Neutrophil (primary cell): ENCODE measurements at regions not wholly inside any gene's neighbourhood (a gene's known extent, or its start where the extent isn't known, plus 50 kb on each side); places are given as distances from the start of the nearest gene placed in this dataset.

Experiments used
- H3K27ac ChIP-seq: fragments of 200-600 bp; sonication (generic); 2 replicates; pipeline ENCODE4 v1.5.1; 2016; ENCODE audit warnings: mild to moderate bottlenecking, moderate library complexity
- H3K27me3 ChIP-seq: fragments of 200-600 bp; sonication (generic); 2 replicates; pipeline ENCODE4 v1.6.0; 2016; ENCODE audit warnings: mild to moderate bottlenecking
- H3K36me3 ChIP-seq: fragments of 200-600 bp; sonication (generic); 2 replicates; pipeline ENCODE4 v1.5.1; 2017
- H3K4me1 ChIP-seq, 2 experiments: fragments of 200-600 bp in 1 of 2; sonication (generic) in 1 of 2; 1 replicate in 1 of 2; 2 replicates in 1 of 2; pipeline versions ENCODE4 v1.5.1 to v1.6.1; 2013 to 2016; ENCODE audit warnings: low read depth in 1 of 2, low read length in 1 of 2, mild to moderate bottlenecking in 1 of 2, moderate library complexity in 1 of 2; ENCODE audit not compliant: control insufficient read depth in 1 of 2, insufficient read depth in 1 of 2
- H3K4me3 ChIP-seq, 2 experiments: fragments of 200-600 bp in 1 of 2; sonication (generic) in 1 of 2; 1 replicate in 1 of 2; 2 replicates in 1 of 2; pipeline ENCODE4 v1.5.1; 2013 to 2016; ENCODE audit warnings: low read depth in 1 of 2, low read length in 1 of 2, mild to moderate bottlenecking in 1 of 2, moderate library complexity in 1 of 2
- H3K9me3 ChIP-seq: fragments of 200-600 bp; sonication (generic); 2 replicates; pipeline ENCODE4 v1.5.1; 2016
- TF ChIP-seq, protein P1 (sequence below): fragments of 200-600 bp; sonication (generic); IDR thresholded peaks from 2 replicates; pipeline ENCODE4 v1.5.1; 2016; ENCODE audit warnings: antibody characterized with exemption

DNA sequence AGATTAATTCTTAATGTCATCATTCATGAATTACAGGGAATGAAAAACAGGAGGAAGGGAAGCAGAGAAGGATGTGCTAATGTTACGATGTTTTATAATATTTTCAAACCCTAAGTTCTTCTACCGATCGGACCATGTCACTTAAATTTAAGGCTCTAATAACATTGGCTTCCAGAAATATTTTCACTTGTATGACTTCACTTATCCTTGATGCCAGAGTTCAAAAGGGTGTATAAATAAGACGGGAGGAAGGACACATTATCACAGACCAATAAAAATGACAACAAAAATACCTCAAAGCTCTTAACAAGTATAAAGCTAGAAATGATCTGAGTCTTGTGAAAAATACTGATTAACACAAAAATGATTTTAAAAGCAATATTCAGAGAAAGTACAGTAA lies 370.4 kb upstream of the CITED2 start:
- no peak overlapping the region for H3K27ac ChIP-seq
- no peaks in the 10 kb centered on the region for H3K27me3 ChIP-seq
- TF ChIP-seq, protein P1, sequence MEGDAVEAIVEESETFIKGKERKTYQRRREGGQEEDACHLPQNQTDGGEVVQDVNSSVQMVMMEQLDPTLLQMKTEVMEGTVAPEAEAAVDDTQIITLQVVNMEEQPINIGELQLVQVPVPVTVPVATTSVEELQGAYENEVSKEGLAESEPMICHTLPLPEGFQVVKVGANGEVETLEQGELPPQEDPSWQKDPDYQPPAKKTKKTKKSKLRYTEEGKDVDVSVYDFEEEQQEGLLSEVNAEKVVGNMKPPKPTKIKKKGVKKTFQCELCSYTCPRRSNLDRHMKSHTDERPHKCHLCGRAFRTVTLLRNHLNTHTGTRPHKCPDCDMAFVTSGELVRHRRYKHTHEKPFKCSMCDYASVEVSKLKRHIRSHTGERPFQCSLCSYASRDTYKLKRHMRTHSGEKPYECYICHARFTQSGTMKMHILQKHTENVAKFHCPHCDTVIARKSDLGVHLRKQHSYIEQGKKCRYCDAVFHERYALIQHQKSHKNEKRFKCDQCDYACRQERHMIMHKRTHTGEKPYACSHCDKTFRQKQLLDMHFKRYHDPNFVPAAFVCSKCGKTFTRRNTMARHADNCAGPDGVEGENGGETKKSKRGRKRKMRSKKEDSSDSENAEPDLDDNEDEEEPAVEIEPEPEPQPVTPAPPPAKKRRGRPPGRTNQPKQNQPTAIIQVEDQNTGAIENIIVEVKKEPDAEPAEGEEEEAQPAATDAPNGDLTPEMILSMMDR: no peak
- no peak overlapping the region for H3K4me3 ChIP-seq
- H3K36me3 ChIP-seq: no peaks in the 10 kb centered on the region
- H3K9me3 ChIP-seq: no peaks in the 10 kb centered on the region
- H3K4me1 ChIP-seq: no peaks in the 10 kb centered on the region

DNA sequence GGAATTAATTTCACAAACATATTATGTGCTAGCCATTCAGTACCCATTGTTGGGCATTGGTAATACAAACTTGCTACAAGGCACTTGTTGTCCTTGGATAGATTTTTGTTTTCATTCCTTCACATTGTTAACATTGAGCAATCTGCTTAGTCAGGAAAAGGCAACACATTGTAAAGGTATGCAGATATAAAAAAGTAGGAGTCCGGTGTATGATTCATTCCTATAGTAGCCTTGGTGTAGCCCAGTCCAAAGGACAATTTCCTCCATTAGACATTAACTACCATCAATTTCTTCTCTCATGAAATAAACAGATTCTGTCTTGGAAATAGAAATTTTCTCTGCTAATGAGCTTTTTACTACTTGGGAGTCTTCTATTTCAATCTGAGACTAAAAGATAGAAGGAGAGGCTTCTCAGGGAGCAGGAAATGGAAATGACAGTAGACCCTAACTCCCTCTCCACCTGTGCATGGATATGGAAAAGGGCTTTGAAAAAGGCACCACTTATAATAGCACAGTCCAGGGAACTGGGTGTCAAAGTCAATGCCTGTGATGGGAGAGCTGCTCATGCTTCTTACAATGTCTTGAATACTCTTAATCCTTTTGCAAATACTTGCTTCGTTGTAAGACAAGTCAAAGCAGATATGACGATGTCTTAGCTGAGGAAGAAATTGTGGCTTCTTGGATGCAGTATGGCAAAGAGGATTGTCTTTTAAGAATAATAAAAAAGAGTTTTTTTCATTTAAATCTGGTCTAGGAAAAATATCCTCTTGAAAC lies 369.4 kb upstream of the CITED2 start:
- Histone ChIP-seq H3K4me3 (no peak overlapping the region), H3K36me3 (no peaks in the 10 kb centered on the region), H3K27ac (no peak overlapping the region), H3K4me1 (no peaks in the 10 kb centered on the region), H3K27me3 (no peaks in the 10 kb centered on the region), H3K9me3 (no peaks in the 10 kb centered on the region)
- TF ChIP-seq, protein P1: no peak

DNA sequence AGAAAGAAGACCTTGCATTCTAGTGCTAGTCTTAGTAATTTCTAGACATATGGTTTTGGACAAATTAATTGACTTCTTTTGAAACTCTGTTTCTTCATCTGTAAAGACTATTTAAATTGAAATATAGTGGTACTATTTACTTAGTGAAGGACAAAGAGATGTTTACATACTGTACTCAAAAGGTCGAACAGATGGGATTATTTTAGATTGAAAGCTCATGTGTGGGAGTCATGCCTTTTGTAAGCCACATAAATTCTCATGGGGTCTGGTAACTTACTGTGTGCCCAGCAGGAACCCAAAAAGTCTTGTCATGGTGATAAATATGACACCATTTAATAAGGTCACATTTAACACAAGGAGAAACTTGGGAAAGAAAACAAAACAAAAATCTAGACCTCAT lies 368.2 kb upstream of the CITED2 start:
- H3K27ac ChIP-seq: no peak overlapping the region
- H3K4me3 ChIP-seq: no peak overlapping the region
- no peaks in the 10 kb centered on the region for H3K36me3 ChIP-seq
- no peaks in the 10 kb centered on the region for H3K27me3 ChIP-seq
- H3K4me1 ChIP-seq: no peaks in the 10 kb centered on the region
- TF ChIP-seq, protein P1: no peak
- no peaks in the 10 kb centered on the region for H3K9me3 ChIP-seq

DNA sequence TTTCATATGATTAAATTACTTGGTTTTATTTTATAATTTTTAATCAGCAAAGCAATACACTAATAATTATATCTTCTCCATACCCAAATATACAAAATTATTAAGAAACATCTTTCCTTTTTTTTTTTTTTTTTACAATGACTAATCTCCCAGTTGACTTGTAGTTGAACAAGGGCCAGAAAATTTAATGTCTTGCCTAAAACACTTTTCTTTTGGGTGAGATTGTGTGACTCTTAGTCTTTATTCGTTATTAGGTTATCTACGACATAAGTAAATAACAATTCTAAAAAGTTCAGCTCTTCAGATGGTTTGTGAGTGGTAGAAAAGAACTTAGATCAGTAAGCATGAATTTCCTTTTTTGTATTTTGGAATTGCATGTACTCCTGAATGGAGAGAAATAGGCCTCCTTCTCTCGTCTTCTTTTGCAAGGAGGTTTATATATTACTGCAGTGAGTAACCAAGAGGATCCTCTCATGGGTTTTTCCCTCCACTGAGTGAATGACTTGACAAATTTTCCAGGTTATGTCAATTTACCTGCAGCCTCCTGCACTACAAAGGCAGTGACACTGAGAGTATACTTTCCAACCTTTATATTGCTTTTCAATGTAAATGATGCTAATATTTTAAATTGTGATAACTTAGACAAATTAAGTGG lies 364.5 kb upstream of the CITED2 start:
- Histone ChIP-seq H3K27ac (no peak overlapping the region), H3K4me3 (no peak overlapping the region), H3K9me3 (no peaks in the 10 kb centered on the region), H3K36me3 (no peaks in the 10 kb centered on the region), H3K4me1 (peaks cover 0 to 5% of the 10 kb centered on the region in 2 experiments), H3K27me3 (no peaks in the 10 kb centered on the region)
- TF ChIP-seq, protein P1: no peak

DNA sequence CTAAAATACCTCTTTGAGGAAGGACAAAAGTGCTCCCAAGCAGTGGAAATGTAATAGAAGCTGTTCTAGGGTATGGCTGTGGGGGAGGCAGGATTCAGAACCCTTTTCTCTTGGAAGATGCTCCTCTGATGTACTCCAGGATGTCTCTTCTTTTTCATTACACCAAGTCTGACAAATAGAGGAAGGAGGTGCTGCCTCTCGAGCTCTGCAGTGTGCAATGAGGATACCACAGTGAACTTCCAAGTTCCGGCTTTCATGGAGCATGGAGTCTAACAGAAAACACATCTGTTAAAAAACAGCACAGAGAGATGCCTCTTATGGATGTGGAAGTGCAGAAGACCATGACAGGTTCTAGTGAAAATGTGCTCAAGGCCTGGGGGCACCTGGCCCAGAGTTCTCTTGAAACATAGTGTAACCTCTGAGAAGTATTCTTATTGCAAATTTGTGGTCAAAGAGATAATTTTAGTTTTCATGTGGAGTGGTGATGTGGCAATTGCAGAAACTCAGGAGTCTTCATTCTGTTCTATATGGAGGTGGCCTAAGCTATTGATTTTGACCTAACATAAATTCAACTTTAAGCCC lies 362.0 kb upstream of the CITED2 start:
- H3K27me3 ChIP-seq: no peaks in the 10 kb centered on the region
- no peak overlapping the region for H3K4me3 ChIP-seq
- H3K27ac ChIP-seq: no peak overlapping the region
- TF ChIP-seq, protein P1: no peak
- no peaks in the 10 kb centered on the region for H3K36me3 ChIP-seq
- H3K9me3 ChIP-seq: no peaks in the 10 kb centered on the region
- peaks cover 0 to 5% of the 10 kb centered on the region in 2 experiments for H3K4me1 ChIP-seq
